ENCODE measurements at regions not wholly inside any gene's neighbourhood (a gene's known extent, or its start where the extent isn't known, plus 50 kb on each side); places are given as distances from the start of the nearest gene placed in this dataset.

- no peak for TF ChIP-seq CTCF (IDR thresholded peaks at IDR 0.05)
- TF ChIP-seq POLR2A (IDR thresholded peaks at IDR 0.05): no peak
Observed at GRCh38 chr4:53859305-53859704, 205.1 kb downstream of the CHIC2 start.
